Gastrocnemius medialis (tissue), 4 donors: ENCODE measurements at regions not wholly inside any gene's neighbourhood (a gene's known extent, or its start where the extent isn't known, plus 50 kb on each side); places are given as distances from the start of the nearest gene placed in this dataset.

Source experiments
- ATAC-seq, 2 donors: fragments of 150-250 bp; one replicate each; pipeline ENCODE4 v1.9.1; 2016
- DNase-seq, 2 donors: peaks; one replicate each; pipeline ENCODE4 v3.0.0-alpha.2; 2019
- H3K27ac ChIP-seq, 4 donors: fragments of 200-600 bp; sonication (generic); 1 replicate in 1 of 4; 2 replicates in 3 of 4; pipeline ENCODE4 v1.5.1; 2016 to 2018; ENCODE audit warnings: mild to moderate bottlenecking in 2 of 4, moderate library complexity in 1 of 4
- H3K27me3 ChIP-seq, 3 donors: fragments of 200-600 bp; sonication (generic) in 2 of 3; 1 replicate in 1 of 3; 2 replicates in 2 of 3; pipeline versions ENCODE4 v1.5.1 to v1.6.0; 2016 to 2019; ENCODE audit warnings: mild to moderate bottlenecking in 1 of 3, moderate library complexity in 1 of 3
- H3K36me3 ChIP-seq, 2 donors: fragments of 200-600 bp; sonication (generic) in 1 of 2; one replicate each; pipeline ENCODE4 v1.5.1; 2017 to 2018
- H3K4me1 ChIP-seq, 2 donors: fragments of 200-600 bp; sonication (generic) in 1 of 2; one replicate each; pipeline ENCODE4 v1.5.1; 2016 to 2017; ENCODE audit warnings: mild to moderate bottlenecking in 2 of 2
- H3K4me3 ChIP-seq, 4 donors: fragments of 200-600 bp; sonication (generic) in 3 of 4; 1 replicate in 1 of 4; 2 replicates in 3 of 4; pipeline ENCODE4 v1.5.1; 2016 to 2019; ENCODE audit warnings: mild to moderate bottlenecking in 2 of 4
- H3K9me3 ChIP-seq, 3 donors: fragments of 200-600 bp; sonication (generic) in 2 of 3; 1 replicate in 1 of 3; 2 replicates in 2 of 3; pipeline ENCODE4 v1.5.1; 2016 to 2019
- CTCF ChIP-seq, 5 experiments: fragments of 450-650 bp in 3 of 5; fragments of 200-600 bp in 2 of 5; sonication (generic) in 2 of 5; IDR thresholded peaks in 4 of 5; conservative IDR thresholded peaks in 1 of 5; 1 replicate in 4 of 5; 2 replicates in 1 of 5; pipeline ENCODE4 v1.5.1; 2016 to 2019; ENCODE audit warnings: antibody characterized with exemption in 5 of 5, mild to moderate bottlenecking in 3 of 5, moderate library complexity in 3 of 5
- POLR2A ChIP-seq, 2 donors: fragments of 450-650 bp; IDR thresholded peaks; one replicate each; pipeline ENCODE4 v1.6.1; 2017; ENCODE audit warnings: antibody characterized with exemption in 2 of 2, mild to moderate bottlenecking in 2 of 2, moderate library complexity in 2 of 2
- in situ Hi-C, 4 donors: fragments of 200-750 bp; cut with MboI; loops; one replicate each; pipeline versions ENCODE4 v1.15.0 to v1.8.0; 2017; ENCODE audit warnings: low sequenced_read_pairs in 4 of 4
- intact Hi-C: fragments of 100-400 bp; cut with DNase I; formaldehyde crosslinking; loops from one replicate; pipeline ENCODE4 v1.15.1; 2023; ENCODE audit warnings: low total_unique reads

- H3K36me3 ChIP-seq = no peaks in the 10 kb centered on the region
- DNase-seq = no peak
Measured at GRCh38 chr10:71046747-71047146, 158.4 kb upstream of the PCBD1 start.

GRCh38 chr10:71048971-71049615 lies 160.7 kb upstream of the PCBD1 start:
- no peak overlapping the region for H3K4me3 ChIP-seq
- intact Hi-C loops (no loop called here), in situ Hi-C loops (no loop called here)
- H3K9me3 ChIP-seq = no peaks in the 10 kb centered on the region
- TF ChIP-seq CTCF (IDR thresholded peaks at IDR 0.05 in 4 of 5, conservative IDR thresholded peaks at IDR 0.05 in 1 of 5) = no peak
- TF ChIP-seq POLR2A (IDR thresholded peaks at IDR 0.05) = no peak
- no peak for DNase-seq
- no peaks in the 10 kb centered on the region for H3K36me3 ChIP-seq
- no peak overlapping the region for H3K27ac ChIP-seq
- H3K4me1 ChIP-seq = no peaks in the 10 kb centered on the region
- no peak for ATAC-seq
- H3K27me3 ChIP-seq = no peaks in the 10 kb centered on the region

More at GRCh38 chr10:71046747-71047146, 158.4 kb upstream of the PCBD1 start:
- in situ Hi-C loops (no loop called here), intact Hi-C loops (no loop called here)
- TF ChIP-seq CTCF (IDR thresholded peaks at IDR 0.05 in 4 of 5, conservative IDR thresholded peaks at IDR 0.05 in 1 of 5) (no peak), POLR2A (IDR thresholded peaks at IDR 0.05) (no peak)
- H3K9me3 ChIP-seq = no peaks in the 10 kb centered on the region
- no peak overlapping the region for H3K27ac ChIP-seq
- no peak overlapping the region for H3K4me3 ChIP-seq
- H3K4me1 ChIP-seq = no peaks in the 10 kb centered on the region
- ATAC-seq = no peak
- no peaks in the 10 kb centered on the region for H3K27me3 ChIP-seq

GRCh38 chr10:71049994-71050393 lies 161.6 kb upstream of the PCBD1 start:
- TF ChIP-seq CTCF (IDR thresholded peaks at IDR 0.05 in 4 of 5, conservative IDR thresholded peaks at IDR 0.05 in 1 of 5) (no peak), POLR2A (IDR thresholded peaks at IDR 0.05) (no peak)

GRCh38 chr10:71052076-71052660 lies 160.2 kb upstream of the UNC5B start:
- Histone ChIP-seq H3K4me3 (no peak overlapping the region), H3K27me3 (no peaks in the 10 kb centered on the region), H3K4me1 (no peaks in the 10 kb centered on the region), H3K36me3 (no peaks in the 10 kb centered on the region), H3K27ac (no peak overlapping the region), H3K9me3 (no peaks in the 10 kb centered on the region)
- ATAC-seq (no peak), DNase-seq (no peak)
- intact Hi-C loops = no loop called here
- TF ChIP-seq POLR2A (IDR thresholded peaks at IDR 0.05) (no peak), CTCF (IDR thresholded peaks at IDR 0.05 in 4 of 5, conservative IDR thresholded peaks at IDR 0.05 in 1 of 5) (no peak)
- in situ Hi-C loops = no loop called here

More at GRCh38 chr10:71049994-71050393, 161.6 kb upstream of the PCBD1 start:
- Histone ChIP-seq H3K4me1 (no peaks in the 10 kb centered on the region), H3K9me3 (no peaks in the 10 kb centered on the region), H3K4me3 (no peak overlapping the region), H3K27ac (no peak overlapping the region), H3K27me3 (no peaks in the 10 kb centered on the region), H3K36me3 (no peaks in the 10 kb centered on the region)
- in situ Hi-C loops (no loop called here), intact Hi-C loops (no loop called here)
- no peak for ATAC-seq
- DNase-seq = no peak
